DMS79 (cell line): ENCODE measurements at regions not wholly inside any gene's neighbourhood (a gene's known extent, or its start where the extent isn't known, plus 50 kb on each side); places are given as distances from the start of the nearest gene placed in this dataset.
"Not testable (repeated sequence)": the region's sequence is repeated elsewhere in the genome, so short reads cannot be mapped to it uniquely, and the experiment has no call there.

ENCODE experiments used
- DNase-seq: peaks from one replicate; lab custom pipeline; 2025; lab: John Stamatoyannopoulos, UW

- no peak for DNase-seq
Observed at GRCh38 chr10:36492590-36493515, 632.5 kb upstream of the ANKRD30A start.

GRCh38 chr10:36491926-36492325 is 633.5 kb upstream of the ANKRD30A start:
- no peak for DNase-seq

GRCh38 chr10:36489611-36490228 is 635.7 kb upstream of the ANKRD30A start:
- DNase-seq, result no peak

GRCh38 chr10:36489181-36489580 is 636.2 kb upstream of the ANKRD30A start:
- no peak for DNase-seq

GRCh38 chr10:36488579-36488978 is 636.8 kb upstream of the ANKRD30A start:
- DNase-seq, result no peak

- no peak for DNase-seq
Observed at GRCh38 chr10:36479073-36479472, 646.3 kb upstream of the ANKRD30A start.

GRCh38 chr10:36476399-36476798 is 649.0 kb upstream of the ANKRD30A start:
- DNase-seq, result no peak

- DNase-seq, result no peak
Observed at GRCh38 chr10:36475746-36476145, 649.7 kb upstream of the ANKRD30A start.

- DNase-seq, result no peak
Observed at GRCh38 chr10:36474456-36474855, 650.9 kb upstream of the ANKRD30A start.

GRCh38 chr10:36473122-36473521 is 652.3 kb upstream of the ANKRD30A start:
- DNase-seq, result no peak

- no peak for DNase-seq
Observed at GRCh38 chr10:36469585-36469984, 655.8 kb upstream of the ANKRD30A start.

GRCh38 chr10:36468620-36469019 is 656.8 kb upstream of the ANKRD30A start:
- no peak for DNase-seq

- no peak for DNase-seq
Observed at GRCh38 chr10:36465604-36466379, 659.6 kb upstream of the ANKRD30A start.

- no peak for DNase-seq
Observed at GRCh38 chr10:36464291-36464690, 661.1 kb upstream of the ANKRD30A start.

- DNase-seq, result no peak
Observed at GRCh38 chr10:36463390-36463789, 662.0 kb upstream of the ANKRD30A start.

- no peak for DNase-seq
Observed at GRCh38 chr10:36462194-36462593, 663.2 kb upstream of the ANKRD30A start.

GRCh38 chr10:36458437-36458836 is 667.0 kb upstream of the ANKRD30A start:
- DNase-seq, result not testable (repeated sequence)

GRCh38 chr10:36457751-36458150 is 667.6 kb upstream of the ANKRD30A start:
- no peak for DNase-seq

GRCh38 chr10:36455526-36456133 is 669.8 kb upstream of the ANKRD30A start:
- no peak for DNase-seq

- DNase-seq, result no peak
Observed at GRCh38 chr10:36452851-36453250, 672.5 kb upstream of the ANKRD30A start.

GRCh38 chr10:36451391-36451970 is 673.9 kb upstream of the ANKRD30A start:
- DNase-seq, result no peak

GRCh38 chr10:36450380-36450779 is 675.0 kb upstream of the ANKRD30A start:
- DNase-seq, result no peak
